GM12878 (cell line): ENCODE measurements at regions not wholly inside any gene's neighbourhood (a gene's known extent, or its start where the extent isn't known, plus 50 kb on each side); places are given as distances from the start of the nearest gene placed in this dataset.

Source experiments
- ATAC-seq: fragments of 200-7000 bp; cut with Tn5 transposase; 3 replicates; pipeline ENCODE4 v1.9.1; 2020; ENCODE audit warnings: mild to moderate bottlenecking, moderate library complexity
- BruUV-seq: library from RNA; stranded (reverse); fragments of 400-500 nt; replicated peaks from 2 replicates; lab custom pipeline; 2021; lab: Mats Ljungman, UMichigan
- CTCF ChIA-PET: fragments of 300-600 bp; sonication (Branson Sonifier 250); formaldehyde crosslinking; extraction: SDS; loops from one replicate; lab custom pipeline; 2021; ENCODE audit warnings: inconsistent platforms; lab: Yijun Ruan, JAX
- POLR2A ChIA-PET: fragments of 350-600 bp; formaldehyde crosslinking; extraction: SDS; loops from one replicate; lab custom pipeline; 2021; ENCODE audit warnings: inconsistent platforms; lab: Charles Lee
- RAD21 ChIA-PET: fragments of 300-600 bp; sonication (Branson Sonifier 250); formaldehyde crosslinking; loops from one replicate; lab custom pipeline; 2023; ENCODE audit warnings: antibody characterized with exemption; ENCODE audit not compliant: unreplicated experiment; lab: Charles Lee
- SMC1A ChIA-PET: fragments of 300-600 bp; sonication (Branson Sonifier 250); formaldehyde crosslinking; loops from one replicate; lab custom pipeline; 2023; ENCODE audit not compliant: unreplicated experiment, uncharacterized antibody; lab: Charles Lee
- DNase-seq: peaks from one replicate; pipeline ENCODE4 v3.0.0-alpha.2; 2011; ENCODE audit warnings: low read depth, low spot score
- FAIRE-seq: peaks from 3 replicates; lab custom pipeline; 2011; peaks lifted over from hg19 to GRCh38; lab: Jason Lieb, UNC
- H2AFZ ChIP-seq: 2 replicates; pipeline ENCODE4 v1.6.0; 2011; ENCODE audit warnings: low read depth, low read length, control low read depth; ENCODE audit not compliant: control insufficient read depth
- H3K27ac ChIP-seq: 2 replicates; pipeline ENCODE4 v1.5.1; 2011; ENCODE audit warnings: control low read depth; ENCODE audit not compliant: control insufficient read depth, insufficient read depth
- H3K27me3 ChIP-seq, 2 experiments: replicated peaks in 1 of 2; 2 replicates each; pipeline versions ENCODE4 v1.6.0 to v1.6.1; 2011; ENCODE audit warnings: low read length in 1 of 2; ENCODE audit not compliant: control insufficient read depth in 2 of 2, insufficient read depth in 2 of 2
- H3K36me3 ChIP-seq, 2 experiments: 2 replicates each; pipeline ENCODE4 v1.5.1; 2011; ENCODE audit warnings: low read length in 1 of 2; ENCODE audit not compliant: control insufficient read depth in 2 of 2, insufficient read depth in 2 of 2
- H3K4me1 ChIP-seq: 2 replicates; pipeline ENCODE4 v1.6.1; 2011; ENCODE audit warnings: mild to moderate bottlenecking, low read length, moderate library complexity, mixed read lengths; ENCODE audit not compliant: control insufficient read depth, insufficient read depth
- H3K4me2 ChIP-seq: 2 replicates; pipeline ENCODE4 v1.6.0; 2011; ENCODE audit warnings: control low read depth; ENCODE audit not compliant: control insufficient read depth, insufficient read depth
- H3K4me3 ChIP-seq: fragments of 200-600 bp; sonication (generic); 2 replicates; pipeline ENCODE4 v1.5.1; 2016
- H3K79me2 ChIP-seq: 2 replicates; pipeline ENCODE4 v1.6.0; 2011; ENCODE audit warnings: low read length; ENCODE audit not compliant: control insufficient read depth, insufficient read depth
- H3K9ac ChIP-seq: 2 replicates; pipeline ENCODE4 v1.8.0; 2011; ENCODE audit warnings: low read length, control low read depth, mixed read lengths; ENCODE audit not compliant: control insufficient read depth, insufficient read depth
- H3K9me3 ChIP-seq: replicated peaks from 3 replicates; pipeline ENCODE4 v1.5.1; 2011; ENCODE audit warnings: mild to moderate bottlenecking, low read length; ENCODE audit not compliant: control insufficient read depth, insufficient read depth
- H4K20me1 ChIP-seq: 2 replicates; pipeline ENCODE4 v1.6.0; 2011; ENCODE audit not compliant: control insufficient read depth, insufficient read depth
- BHLHE40 ChIP-seq, 2 experiments: fragments of 450-650 bp in 1 of 2; IDR thresholded peaks; 2 replicates each; pipeline ENCODE4 v1.6.1; 2011 to 2017; ENCODE audit warnings: low read depth in 2 of 2, borderline replicate concordance in 1 of 2, improper control_type of control experiment in 1 of 2, low read length in 1 of 2, mild to moderate bottlenecking in 1 of 2
- FOXK2 ChIP-seq: fragments of 450-650 bp; IDR thresholded peaks from 2 replicates; pipeline ENCODE4 v1.6.1; 2017; ENCODE audit warnings: mild to moderate bottlenecking, moderate library complexity
- IKZF1 ChIP-seq: fragments of 450-650 bp; conservative IDR thresholded peaks from 2 replicates; pipeline ENCODE4 v1.6.1; 2017; ENCODE audit warnings: antibody characterized with exemption, mild to moderate bottlenecking
- IKZF2 ChIP-seq, 2 experiments: fragments of 450-650 bp; IDR thresholded peaks; 2 replicates each; pipeline ENCODE4 v1.6.1; 2017; ENCODE audit warnings: mild to moderate bottlenecking in 2 of 2, moderate library complexity in 2 of 2
- MEF2A ChIP-seq: IDR thresholded peaks from 2 replicates; pipeline ENCODE4 v1.6.1; 2011; ENCODE audit warnings: low read depth, mild to moderate bottlenecking, low read length, moderate library complexity; ENCODE audit not compliant: insufficient read depth
- POLR2AphosphoS2 ChIP-seq: IDR thresholded peaks from 2 replicates; pipeline ENCODE4 v1.6.1; 2011; ENCODE audit warnings: low read depth, mild to moderate bottlenecking, low read length, improper control_type of control experiment, moderate library complexity
- RAD21 ChIP-seq: IDR thresholded peaks from 2 replicates; pipeline ENCODE4 v1.6.1; 2011; ENCODE audit warnings: mild to moderate bottlenecking, low read depth, low read length, moderate library complexity; ENCODE audit not compliant: insufficient read depth
- SP1 ChIP-seq: IDR thresholded peaks from one replicate; pipeline ENCODE4 v1.6.1; 2011; ENCODE audit warnings: low read depth, low read length
- SPI1 ChIP-seq: IDR thresholded peaks from 2 replicates; pipeline ENCODE4 v1.6.1; 2011; ENCODE audit warnings: low read depth, mild to moderate bottlenecking, low read length, moderate library complexity, borderline replicate concordance; ENCODE audit not compliant: insufficient read depth
- TCF7 ChIP-seq: IDR thresholded peaks from 2 replicates; pipeline ENCODE4 v1.6.1; 2014; ENCODE audit warnings: antibody characterized with exemption, borderline replicate concordance
- WRNIP1 ChIP-seq: IDR thresholded peaks from 2 replicates; pipeline ENCODE4 v1.6.1; 2011; ENCODE audit warnings: low read depth, low read length, improper control_type of control experiment, borderline replicate concordance
- ZNF622 ChIP-seq: fragments of 450-650 bp; IDR thresholded peaks from 2 replicates; pipeline ENCODE4 v1.6.1; 2017; ENCODE audit warnings: mild to moderate bottlenecking, inconsistent platforms
- ZZZ3 ChIP-seq: IDR thresholded peaks from 2 replicates; pipeline ENCODE4 v1.6.1; 2011; ENCODE audit warnings: low read depth; ENCODE audit not compliant: control insufficient read depth, insufficient read length
- WGBS: methylation state at CpG from one replicate; pipeline ENCODE4 v1.1.6; 2016; ENCODE audit warnings: low lambda C conversion rate; ENCODE audit not compliant: insufficient replicate concordance, insufficient coverage; ENCODE audit errors: missing lambda C conversion rate; 5-methylcytosine and 5-hydroxymethylcytosine counted together
- in situ Hi-C: fragments of 300-500 bp; cut with MboI; formaldehyde crosslinking; loops from 9 replicates; pipeline ENCODE4 v1.14.3; 2018; ENCODE audit warnings: mixed read lengths
- intact Hi-C: fragments of 100-400 bp; cut with micrococcal nuclease; formaldehyde crosslinking; loops from one replicate; pipeline ENCODE4 v1.14.2; 2022; ENCODE audit not compliant: unreplicated experiment
- TF ChIP-seq, protein P1 (sequence below): fragments of 450-650 bp; IDR thresholded peaks from 2 replicates; pipeline ENCODE4 v1.6.1; 2016; ENCODE audit warnings: mild to moderate bottlenecking

DNA sequence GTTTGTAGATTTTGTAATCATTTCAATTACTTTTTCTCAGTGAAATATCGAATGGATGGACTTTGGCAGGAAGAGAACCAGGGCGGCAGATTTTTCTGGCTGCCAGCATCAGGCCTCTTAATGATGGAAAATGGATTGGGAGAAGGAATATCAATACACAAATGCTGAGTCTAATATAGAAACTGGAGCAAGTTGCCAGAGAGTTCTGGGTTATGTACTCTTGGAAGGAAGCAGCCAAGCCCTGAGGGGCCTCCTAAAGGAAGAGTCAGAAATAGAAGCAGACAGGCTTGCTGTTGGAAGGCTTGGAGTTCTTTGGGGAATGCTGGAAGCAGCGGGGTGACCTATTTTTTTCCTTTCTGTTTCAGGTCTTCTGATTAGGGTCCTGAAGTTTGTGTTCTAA lies 428.6 kb downstream of the DMAC1 start (continued):
- no peak for TF ChIP-seq RAD21
- TF ChIP-seq IKZF1: no peak
- TF ChIP-seq POLR2AphosphoS2: no peak
- no peak for TF ChIP-seq SP1
- TF ChIP-seq WRNIP1: no peak
- TF ChIP-seq, all 136 proteins: peak for 0

DNA sequence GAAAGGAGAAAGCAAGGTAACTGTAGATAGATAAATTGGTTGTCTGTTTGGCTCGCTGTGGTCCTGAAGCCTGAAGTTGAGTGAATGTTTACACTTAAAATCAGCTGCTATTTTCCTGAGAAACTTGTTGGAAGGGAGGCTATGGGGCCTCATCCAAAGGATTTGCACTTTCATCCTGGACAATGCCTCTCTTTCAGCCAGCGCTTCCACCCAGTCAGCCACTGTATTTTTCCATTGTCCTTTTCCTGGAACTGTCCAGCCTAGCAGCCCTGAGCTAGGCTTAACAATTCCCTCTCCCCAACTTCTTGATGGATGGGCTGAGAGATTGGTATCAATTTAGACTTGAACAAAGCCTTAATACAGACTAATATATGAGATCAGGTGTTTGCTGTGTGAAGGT lies 429.2 kb downstream of the DMAC1 start:
- RAD21 ChIA-PET: no interaction called here
- ATAC-seq: no peak
- no peak for DNase-seq

DNA sequence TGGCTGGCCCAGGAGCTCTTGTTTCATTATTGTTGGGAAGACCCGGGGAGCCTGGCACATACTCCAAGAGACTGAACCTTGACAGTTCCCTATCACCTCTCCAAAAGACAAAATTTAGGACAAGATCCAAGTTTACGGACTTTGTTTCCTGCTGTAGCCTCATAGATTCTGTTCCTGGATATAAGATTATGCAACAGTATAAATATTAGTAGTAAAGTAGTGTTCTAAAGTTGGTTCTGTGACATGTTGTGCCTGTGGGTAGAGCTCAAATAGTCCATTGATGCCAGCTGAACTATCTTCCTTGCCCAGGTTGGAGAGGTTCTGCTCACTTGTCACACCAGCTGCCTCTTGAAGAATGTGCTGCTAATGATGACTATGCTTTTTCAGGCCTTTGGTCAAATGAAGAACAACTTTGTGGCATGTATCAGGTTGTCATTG lies 430.2 kb downstream of the DMAC1 start:
- Histone ChIP-seq H3K4me2 (no peak overlapping the region), H3K9ac (no peak overlapping the region), H3K4me3 (no peak overlapping the region), H3K79me2 (no peaks in the 10 kb centered on the region), H3K9me3 (no peaks in the 10 kb centered on the region), H4K20me1 (no peaks in the 10 kb centered on the region), H3K36me3 (no peaks in the 10 kb centered on the region), H3K4me1 (no peaks in the 10 kb centered on the region)
- CTCF ChIA-PET: no interaction called here
- FAIRE-seq: no peak
- SMC1A ChIA-PET: no interaction called here
- WGBS: 36% methylated on average over 2 of the region's 2 CpGs
- intact Hi-C loops: no loop called here
- RAD21 ChIA-PET: no interaction called here
- TF ChIP-seq ZZZ3 (no peak), SPI1 (no peak), BHLHE40 (IDR thresholded peaks at IDR 0.05; ENCODE audit: borderline replicate concordance in 1 of 2, low read depth in 2 of 2, low read length in 1 of 2) (no peak), TCF7 (no peak), FOXK2 (no peak)
- TF ChIP-seq, protein P1, sequence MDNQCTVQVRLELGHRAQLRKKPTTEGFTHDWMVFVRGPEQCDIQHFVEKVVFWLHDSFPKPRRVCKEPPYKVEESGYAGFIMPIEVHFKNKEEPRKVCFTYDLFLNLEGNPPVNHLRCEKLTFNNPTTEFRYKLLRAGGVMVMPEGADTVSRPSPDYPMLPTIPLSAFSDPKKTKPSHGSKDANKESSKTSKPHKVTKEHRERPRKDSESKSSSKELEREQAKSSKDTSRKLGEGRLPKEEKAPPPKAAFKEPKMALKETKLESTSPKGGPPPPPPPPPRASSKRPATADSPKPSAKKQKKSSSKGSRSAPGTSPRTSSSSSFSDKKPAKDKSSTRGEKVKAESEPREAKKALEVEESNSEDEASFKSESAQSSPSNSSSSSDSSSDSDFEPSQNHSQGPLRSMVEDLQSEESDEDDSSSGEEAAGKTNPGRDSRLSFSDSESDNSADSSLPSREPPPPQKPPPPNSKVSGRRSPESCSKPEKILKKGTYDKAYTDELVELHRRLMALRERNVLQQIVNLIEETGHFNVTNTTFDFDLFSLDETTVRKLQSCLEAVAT: no peak
- TF ChIP-seq, all 136 proteins: peak for 0
- Histone ChIP-seq H3K27me3 (no peaks in the 10 kb centered on the region), H3K27ac (no peak overlapping the region), H2AFZ (no peak overlapping the region)
- in situ Hi-C loops: no loop called here
- ATAC-seq (no peak), DNase-seq (no peak)
- POLR2A ChIA-PET: no interaction called here
- no TSS peak for BruUV-seq

More for the DNA sequence above, 429.2 kb downstream of the DMAC1 start:
- H3K9ac ChIP-seq: no peak overlapping the region
- H3K79me2 ChIP-seq: no peaks in the 10 kb centered on the region
- 4% methylated on average over 2 of the region's 2 CpGs for WGBS
- no peaks in the 10 kb centered on the region for H3K9me3 ChIP-seq
- no peaks in the 10 kb centered on the region for H3K27me3 ChIP-seq
- no peak for FAIRE-seq
- TF ChIP-seq MEF2A (no peak), ZNF622 (no peak), IKZF2 (IDR thresholded peaks at IDR 0.05) (no peak)
- no peak overlapping the region for H2AFZ ChIP-seq
- CTCF ChIA-PET: no interaction called here
- H3K4me3 ChIP-seq: no peak overlapping the region
- no TSS peak for BruUV-seq
- no peaks in the 10 kb centered on the region for H4K20me1 ChIP-seq
- in situ Hi-C loops (no loop called here), intact Hi-C loops (no loop called here)
- H3K27ac ChIP-seq: no peak overlapping the region
- no peaks in the 10 kb centered on the region for H3K4me1 ChIP-seq
- no peak overlapping the region for H3K4me2 ChIP-seq
- SMC1A ChIA-PET: no interaction called here
- no peaks in the 10 kb centered on the region for H3K36me3 ChIP-seq
- POLR2A ChIA-PET: interaction anchor here (0.7 kb wide), 1 partner anchor 9 kb away, joined by 6 read pairs; no protein-coding TSS in a partner anchor
